NCI-H526 (cell line): ENCODE measurements at regions not wholly inside any gene's neighbourhood (a gene's known extent, or its start where the extent isn't known, plus 50 kb on each side); places are given as distances from the start of the nearest gene placed in this dataset.

Experiments
- DNase-seq, 2 experiments: peaks; one replicate each; lab custom pipeline; 2025; lab: John Stamatoyannopoulos, UW

DNA sequence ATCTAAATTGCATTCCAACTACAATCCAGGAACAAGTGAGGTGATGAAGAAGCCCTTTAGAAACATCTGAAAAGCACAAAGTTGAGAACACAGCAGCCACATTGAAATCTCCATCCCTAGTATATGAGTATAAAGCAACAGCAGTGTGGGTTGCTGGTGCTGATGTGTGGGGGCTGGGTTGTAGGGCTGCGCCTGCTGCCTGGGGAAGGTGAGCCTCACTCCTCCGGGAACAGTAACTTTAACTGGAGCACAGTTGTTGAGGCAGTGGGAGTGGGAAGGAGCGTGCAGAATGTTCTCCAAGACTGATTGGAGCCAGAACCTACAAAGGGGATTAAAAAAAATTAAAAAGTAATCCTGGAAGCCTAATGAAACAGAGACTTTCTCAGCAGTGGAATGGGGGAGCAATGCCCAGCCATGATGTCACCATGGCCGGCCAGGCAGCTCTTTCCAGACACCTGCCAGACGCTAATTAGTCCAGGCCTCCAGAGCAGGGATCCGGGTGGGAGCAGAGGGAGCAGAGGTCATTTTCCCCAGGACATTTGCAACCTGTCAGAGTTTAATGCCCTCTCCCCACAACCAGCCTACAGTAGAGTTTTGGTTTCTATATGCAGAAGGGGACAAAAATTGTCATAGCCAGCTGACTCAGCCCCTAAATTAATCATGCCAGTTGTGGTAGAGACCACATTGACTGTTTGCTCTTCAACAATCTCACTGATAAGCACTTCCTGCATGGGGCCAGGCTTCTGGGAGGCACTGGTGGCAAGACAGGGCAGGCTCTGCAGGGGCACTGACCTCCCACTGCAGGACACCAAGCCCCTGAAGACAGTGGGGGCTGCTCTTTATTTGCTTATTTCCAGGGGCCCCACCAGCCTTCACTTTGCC lies 133.0 kb upstream of the ZNF32 start:
- no peak for DNase-seq

DNA sequence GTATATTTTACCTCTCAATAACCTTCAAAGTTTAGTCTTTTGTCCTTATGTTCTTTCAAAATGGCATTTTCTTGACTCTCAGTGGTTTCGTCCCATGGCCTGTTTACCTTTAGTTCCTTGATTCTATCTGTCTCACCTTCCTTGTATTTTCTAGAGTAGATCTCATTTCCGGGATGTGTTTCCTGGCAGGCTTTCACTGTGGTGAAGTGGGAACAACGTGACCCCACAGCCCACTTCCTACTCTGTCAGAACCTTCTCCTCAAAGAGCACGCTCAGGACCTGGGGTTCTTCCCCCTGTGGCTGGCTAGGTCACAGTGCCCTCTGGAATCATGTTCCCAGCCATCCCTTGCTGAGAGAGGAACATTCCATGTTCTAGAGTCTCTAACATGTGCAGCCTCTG lies 129.9 kb upstream of the ZNF32 start:
- DNase-seq, result no peak

DNA sequence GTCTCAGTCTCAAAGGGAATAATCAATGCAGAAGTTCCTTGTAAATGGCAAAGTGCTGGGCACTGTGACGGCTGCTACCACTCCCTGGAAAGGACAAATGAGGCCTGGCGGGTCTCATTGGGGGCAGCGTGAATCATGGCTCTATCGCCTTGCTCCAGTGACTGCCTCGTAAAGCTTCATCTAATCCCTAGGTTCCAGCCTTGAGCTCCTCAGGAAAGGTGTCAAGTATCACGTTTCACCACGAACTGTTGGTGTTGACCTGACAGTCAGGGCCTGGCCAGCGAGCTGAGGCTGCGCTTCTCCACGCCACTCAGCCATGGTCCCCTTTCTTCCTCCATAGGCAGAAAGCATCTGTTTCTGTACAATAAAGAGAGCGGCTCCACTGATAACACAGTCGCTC lies 126.7 kb upstream of the ZNF32 start:
- DNase-seq, result peak in 1 of 2 experiments; percentile 1

DNA sequence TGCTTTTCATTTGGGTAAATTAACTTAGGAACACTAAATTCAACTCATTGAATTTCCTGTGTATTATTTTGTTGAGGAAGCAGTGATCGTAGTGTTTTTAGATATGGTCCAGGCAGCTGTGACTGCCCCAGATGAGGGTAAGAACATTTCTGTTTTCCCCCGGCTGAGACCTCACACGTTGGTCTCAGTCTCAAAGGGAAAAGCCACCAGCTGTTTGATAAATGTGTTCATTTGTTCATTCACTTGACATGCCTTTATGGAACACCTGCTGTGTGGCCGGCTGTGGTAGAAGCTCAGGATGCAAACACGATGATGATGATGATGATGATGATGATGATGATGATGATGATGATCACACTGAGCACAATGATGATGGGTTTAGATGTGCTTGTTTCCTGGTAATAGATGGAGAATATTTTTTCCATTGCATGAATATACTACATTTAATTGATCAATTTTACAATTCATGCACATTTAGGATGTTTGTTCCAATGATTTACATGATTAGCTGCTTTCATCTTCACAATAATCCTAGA lies 125.6 kb upstream of the ZNF32 start:
- no peak for DNase-seq

DNA sequence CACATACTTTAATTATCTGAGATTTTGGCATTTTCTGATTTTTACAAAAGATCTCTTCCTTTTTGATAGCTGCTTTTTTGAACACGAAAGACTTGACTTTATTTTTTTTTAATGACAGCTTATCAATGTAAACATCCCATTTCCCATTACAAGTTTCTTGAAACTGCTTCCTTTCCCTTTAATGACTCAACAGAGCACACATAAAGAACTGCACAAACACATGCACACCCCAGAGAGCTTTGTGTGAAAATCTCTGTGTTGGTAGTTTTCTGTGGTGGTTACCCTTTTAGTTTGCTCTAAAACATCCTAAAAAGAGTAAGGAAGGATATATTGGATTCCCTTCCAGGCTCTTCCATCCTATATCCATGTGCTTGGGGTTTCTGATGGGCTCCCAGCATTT lies 125.1 kb upstream of the ZNF32 start:
- no peak for DNase-seq

DNA sequence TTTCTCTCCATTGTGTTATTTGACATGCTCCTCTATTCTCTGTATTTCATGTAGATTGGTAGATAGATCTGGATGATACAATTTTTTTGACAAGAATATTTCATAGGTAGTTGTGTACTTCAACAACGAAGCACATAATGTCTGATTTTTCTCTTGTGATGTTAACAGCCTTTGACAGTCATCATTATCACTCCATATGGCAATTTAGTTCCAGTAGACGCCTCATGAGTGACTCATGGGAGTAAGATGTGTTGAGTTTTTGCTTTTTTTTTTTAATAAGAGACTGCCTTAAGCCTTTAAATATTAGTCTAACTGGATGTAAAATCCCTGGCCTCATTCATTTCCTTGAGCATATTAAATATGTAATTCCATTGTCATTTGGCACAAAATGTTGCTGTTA lies 123.5 kb upstream of the ZNF32 start:
- no peak for DNase-seq

DNA sequence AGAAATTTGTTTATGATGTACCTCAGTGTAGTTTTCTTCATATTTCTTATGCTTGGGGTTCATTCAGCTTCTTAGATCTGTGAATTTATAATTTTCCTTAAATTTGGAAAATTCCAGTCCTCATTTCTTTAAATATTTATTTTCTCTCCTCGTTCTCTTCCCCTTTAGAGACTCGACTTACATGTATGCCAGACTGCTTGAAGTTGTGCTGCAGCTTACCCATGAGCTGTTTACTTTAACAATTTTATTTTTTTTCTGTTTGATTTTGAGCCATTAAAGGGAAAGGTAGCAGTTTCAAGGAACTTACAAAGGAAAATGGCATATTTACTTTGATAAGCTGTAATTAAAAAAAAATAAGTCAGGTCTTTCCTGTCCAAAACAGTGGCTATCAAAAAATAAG lies 123.0 kb upstream of the ZNF32 start:
- no peak for DNase-seq

DNA sequence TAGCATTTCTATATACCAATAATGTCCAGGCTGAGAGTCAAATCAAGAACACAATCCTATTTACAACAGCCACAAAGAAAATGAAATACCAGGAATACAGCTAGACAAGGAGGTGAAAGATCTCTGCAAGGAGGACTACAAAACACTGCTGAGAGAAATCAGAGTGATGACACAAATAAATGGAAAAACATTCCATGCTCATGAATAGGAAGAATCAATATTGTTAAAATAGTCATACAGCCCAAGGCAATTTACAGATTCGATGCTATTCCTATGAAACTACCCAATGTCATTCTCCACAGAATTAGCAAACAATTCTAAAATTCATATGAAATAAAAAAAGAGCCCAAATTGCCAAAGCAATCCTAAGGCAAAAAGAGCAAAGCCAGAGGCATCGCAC lies 116.8 kb upstream of the ZNF32 start:
- DNase-seq, result no peak

DNA sequence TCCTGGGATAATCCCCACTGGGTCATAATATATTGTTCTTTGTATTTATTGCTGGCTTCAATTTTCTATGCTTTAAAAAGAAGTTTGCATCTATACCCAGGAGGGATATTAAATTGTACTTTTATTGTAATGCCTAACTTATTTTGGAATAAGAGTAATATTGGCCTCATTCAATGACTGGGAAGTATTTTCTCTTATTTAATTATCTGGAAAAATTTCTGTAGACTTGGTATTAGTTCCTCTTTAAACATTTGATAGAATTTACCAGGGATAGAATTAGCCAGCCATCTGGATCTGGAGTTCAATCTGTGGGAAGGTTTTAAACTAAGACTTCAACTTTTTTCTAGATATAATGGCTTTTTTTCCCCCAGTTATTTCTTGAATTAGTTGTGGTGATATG lies 115.2 kb upstream of the ZNF32 start:
- DNase-seq, result no peak

DNA sequence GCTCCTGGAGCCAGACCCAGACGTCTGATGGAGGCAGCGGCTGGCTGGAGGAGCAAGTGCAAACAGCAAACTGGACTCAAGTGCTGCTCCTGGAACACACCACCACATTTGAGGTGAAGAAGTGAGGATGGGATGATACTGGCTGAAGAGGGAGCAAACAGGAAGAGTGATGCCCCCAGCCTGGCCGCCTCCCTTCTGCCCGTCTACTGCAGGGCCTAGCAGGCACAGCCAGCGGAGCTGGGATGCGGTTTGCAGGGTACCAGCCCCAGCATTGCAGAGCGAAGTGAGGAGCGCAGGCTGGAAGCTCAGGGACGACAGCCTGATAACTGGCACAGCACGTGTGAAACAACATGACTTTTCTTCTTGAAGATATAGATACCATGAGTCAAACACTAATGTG lies 111.8 kb upstream of the ZNF32 start:
- no peak for DNase-seq

DNA sequence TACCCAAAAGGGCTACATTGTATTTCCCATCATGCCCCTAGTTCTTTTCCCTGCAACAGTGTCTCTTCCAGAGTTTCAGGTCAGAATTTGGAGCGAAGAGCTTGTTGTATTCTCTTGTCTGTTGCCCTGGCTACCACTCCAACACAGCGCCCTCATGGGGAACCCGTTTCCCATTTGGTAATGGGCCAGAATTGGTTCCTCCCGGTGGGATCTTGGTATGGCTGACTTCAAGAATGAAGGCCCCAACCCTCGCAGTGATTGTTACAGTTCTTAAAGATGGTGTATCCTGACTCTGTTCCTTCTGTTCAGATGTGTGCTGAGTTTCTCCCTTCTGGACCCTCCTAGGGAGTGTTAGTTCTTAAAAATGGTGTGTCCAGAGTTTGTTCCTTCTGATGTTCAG lies 110.5 kb upstream of the ZNF32 start:
- DNase-seq, result no peak

DNA sequence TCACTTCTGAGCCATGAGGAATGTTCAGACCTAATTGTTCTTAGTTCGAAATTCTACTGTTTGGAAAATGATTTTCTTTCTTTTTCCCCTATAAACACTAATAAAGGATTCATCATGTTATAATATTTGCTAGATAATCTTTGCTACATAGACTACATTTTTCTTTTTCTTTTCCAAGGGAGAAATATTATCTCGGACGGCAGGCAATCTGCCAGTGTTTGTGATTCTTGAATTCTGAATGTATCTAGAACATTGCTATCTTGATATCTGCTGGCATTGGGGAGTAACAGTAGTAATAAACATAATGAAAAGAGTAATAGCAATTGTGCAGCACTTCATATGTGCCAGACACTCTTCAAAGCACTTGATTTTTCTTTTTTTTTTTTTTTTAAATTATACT lies 107.7 kb upstream of the ZNF32 start:
- no peak for DNase-seq

DNA sequence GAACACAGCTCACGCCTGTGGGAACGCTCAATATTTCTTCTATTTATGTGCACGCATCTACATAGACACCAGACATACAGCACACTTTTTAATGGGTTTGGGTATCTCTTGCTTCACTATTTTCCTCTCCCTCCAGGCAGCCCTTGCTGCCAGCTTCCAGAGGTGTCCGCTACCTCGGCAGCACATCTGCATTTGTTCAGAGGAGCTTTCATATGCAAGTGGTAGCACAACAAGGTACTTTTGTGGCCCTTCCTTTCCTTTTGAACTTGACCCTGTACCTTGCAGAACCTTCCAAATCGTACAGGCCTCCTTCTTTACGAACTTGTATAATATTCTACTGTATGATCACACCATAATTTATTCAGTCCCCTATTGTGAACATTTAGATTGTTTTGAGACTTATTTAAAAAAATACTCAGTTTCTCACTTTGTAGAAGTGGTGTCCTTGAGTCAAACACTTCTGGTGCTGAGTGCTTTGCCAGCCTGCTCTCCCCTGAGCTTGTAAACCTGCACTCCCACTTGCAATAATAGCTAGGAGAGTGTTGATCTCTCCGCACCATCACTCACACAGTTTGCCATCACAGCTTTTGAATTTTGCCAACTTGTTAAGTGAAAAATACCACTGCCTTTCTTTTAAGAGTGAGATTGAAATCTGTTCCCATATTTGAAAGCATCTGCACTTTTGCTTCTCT lies 106.0 kb upstream of the ZNF32 start:
- no peak for DNase-seq

DNA sequence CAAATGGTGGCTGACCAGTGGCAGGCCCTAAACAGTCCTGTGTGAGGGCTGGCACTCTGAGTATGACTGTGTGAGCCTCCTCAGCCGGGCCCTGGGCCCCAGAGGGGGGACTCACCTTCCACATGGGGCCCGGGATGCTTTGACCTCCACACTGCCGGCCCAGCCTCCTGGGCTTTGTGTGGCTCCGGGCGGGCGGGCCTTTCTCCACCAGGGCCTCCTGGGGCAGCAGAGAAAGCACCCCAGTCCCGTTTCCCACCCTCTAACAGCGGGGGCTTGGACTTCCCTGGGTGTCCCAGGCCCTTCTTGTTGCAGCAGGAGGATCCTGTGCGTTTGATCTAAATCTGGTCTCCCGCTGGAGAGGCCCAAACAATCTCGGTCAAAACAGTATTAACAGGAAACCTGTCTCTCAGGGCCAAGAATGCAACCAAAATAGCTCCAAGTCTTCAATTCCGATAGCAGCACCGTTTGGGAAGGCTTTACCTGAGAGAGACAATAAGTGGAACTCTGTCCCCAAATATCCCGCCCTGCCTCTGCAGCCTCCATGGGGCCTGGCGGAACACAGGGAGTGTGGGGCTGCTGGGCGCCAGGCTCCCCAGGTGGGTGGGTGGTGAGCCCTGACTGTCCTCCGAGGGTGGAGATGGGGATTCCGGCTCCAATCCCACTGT lies 104.8 kb upstream of the ZNF32 start:
- no peak for DNase-seq

DNA sequence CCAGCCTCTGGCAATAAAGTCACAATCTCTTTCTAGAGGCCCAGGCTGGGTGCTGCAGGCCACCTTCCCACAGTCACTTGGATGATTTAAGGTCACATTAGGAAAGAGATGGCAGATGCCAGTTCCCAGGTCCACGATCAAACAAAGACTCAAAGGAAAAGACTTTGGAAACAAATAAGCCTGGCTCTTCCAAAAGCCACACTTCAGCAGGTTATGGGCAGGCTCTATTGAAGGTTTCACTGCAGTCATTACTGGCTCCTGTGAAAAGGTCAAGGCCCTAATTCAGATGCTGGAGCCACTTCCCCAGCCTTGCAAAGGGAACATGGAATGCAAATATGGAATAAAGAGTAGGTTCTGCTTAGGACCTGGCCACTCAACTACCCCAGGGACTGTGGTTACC lies 104.0 kb upstream of the ZNF32 start:
- no peak for DNase-seq

DNA sequence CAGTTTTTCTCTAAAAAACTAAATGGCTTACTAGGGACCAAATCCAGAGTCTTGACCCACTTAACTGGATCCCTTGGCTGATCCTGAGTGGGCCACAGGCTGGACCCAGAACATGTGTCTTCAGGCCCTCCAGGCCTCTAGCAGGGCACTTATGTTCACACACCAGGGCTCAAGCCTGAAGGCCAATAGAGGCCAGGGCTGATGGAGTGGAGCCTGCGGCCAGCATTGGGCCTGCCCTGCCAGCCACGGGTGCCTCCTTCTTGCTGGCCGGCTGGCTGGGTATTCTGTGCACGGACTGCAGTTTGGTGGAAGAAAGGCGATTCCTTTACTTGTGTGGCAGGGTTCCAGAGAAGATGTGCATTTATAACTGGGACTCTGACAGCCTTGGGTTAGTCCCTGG lies 103.0 kb upstream of the ZNF32 start:
- no peak for DNase-seq

DNA sequence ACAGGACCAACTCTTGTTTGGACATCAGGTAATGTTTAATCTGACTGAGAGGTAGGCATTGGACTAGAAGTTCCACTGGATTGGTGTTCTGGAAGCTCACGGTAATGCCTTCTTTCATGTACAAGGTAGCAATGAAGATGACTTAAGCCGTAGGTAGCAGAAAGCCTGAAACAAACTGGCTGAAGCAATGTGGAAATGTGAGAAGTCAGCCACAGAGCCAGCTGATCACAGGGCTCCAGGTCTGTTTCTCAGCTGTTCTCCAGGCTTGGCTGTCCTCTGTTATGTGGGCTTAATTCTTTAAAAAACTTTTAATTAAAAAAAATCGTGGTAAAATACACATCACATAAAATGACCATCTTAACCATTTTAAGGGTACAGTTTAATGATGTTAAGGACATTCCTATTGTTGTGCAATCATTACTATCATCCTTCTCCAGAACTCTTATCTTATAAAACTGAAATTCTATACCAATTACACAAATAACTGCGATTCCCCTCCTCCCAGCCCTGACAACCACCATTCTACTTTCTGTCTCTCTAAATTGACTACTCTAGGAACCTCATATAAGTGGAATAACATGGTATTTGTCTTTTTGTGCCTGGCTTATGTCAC lies 101.4 kb upstream of the ZNF32 start:
- DNase-seq, result no peak

DNA sequence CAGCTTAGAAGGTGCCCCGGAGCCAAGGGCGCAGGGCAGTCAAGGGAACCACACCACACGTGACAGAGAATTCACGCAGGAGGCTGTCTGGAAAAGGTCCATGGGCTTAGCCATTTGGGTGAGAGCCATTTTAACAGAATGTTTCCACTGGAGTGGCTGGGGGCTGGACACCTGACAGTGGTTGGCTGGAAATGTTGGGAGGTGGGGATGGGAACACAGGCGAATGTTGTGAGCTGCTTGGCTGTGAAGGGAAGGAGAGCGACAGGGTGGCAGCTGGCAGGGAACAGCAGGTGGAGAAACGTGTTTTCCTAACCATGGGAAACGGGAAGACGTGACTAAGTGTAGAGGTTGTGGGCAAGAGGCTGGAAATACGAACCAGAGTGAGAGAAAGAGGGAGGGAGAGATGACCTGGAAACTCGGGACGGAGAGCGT lies 100.5 kb upstream of the ZNF32 start:
- DNase-seq, result no peak

DNA sequence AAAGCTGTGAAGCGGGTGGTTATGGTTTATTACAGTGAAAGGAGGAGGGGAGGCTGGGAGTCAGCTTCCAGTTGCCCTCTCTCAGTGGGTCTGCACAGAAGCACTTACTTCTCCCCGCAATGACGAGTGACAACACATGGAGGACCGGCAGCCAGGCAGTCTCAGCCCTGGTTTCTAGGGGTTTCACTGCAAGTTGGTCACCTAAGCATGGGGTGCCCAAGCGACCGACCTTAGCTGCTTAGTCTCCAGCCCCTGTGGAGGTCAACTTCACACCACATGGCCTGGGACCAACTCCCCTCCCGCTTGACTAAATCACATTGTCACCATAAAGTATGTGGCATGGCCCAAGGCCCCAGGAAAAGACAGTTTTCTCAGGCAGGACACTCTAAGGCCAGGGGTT lies 99.9 kb upstream of the ZNF32 start:
- no peak for DNase-seq

DNA sequence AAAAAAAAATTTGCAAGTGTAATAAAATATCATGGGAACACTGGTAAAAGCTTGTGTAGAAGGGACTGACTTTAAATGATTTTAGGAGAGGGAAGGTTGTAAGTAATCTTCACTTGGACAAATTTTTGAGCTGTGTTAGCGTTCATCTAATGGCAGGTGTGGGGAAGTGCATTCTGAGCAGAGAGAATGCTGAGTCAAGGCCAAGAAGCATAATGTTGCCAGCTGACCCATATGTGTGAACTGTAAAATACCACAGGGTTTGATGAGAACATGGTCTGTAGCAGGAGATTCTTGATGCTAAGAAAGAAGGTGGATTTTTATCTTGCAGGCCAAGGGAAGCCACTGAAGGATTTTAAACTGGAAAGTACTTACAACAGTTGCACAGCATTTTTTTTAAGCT lies 98.2 kb upstream of the ZNF32 start:
- DNase-seq, result no peak

DNA sequence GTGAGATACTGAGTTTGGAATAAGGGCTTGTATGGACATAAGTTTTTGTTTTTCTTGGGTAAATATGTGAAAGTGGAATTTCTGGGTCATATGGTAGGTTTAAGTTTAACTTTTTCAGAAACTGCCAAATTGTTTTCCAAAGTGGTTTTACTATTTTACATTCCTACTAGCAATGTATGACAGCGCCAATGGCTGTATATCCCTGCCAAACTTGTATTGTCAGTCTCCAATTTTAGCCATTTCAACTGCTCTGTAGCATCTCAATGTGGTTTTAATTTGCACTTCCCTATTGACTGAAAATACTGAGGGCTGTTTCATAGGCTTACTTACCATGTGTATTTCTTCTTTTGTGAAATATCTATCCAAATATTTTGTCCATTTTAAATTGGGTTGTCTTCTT lies 90.5 kb upstream of the ZNF32 start:
- no peak for DNase-seq

DNA sequence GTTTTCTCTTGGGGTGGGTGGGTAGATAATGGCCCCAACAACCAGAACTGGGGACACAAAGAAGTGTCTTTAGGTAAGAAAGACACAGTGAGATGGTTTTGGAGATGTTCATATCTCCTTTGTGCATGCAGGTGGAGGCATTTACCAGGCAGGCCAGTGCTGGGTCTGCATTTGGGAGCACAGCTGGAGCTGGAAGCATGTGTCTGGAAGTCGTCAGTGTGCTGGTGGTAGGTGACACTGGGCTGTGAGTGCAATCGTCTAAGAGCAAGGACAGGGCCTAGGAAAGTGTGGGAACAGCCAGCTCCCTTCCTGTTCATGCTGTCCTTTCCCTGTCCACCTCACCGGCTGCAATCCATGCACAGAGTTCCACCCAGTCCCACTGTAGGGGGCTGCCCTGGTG lies 88.3 kb upstream of the ZNF32 start:
- no peak for DNase-seq
